ENCODE measurements at regions not wholly inside any gene's neighbourhood (a gene's known extent, or its start where the extent isn't known, plus 50 kb on each side); places are given as distances from the start of the nearest gene placed in this dataset.

DNA sequence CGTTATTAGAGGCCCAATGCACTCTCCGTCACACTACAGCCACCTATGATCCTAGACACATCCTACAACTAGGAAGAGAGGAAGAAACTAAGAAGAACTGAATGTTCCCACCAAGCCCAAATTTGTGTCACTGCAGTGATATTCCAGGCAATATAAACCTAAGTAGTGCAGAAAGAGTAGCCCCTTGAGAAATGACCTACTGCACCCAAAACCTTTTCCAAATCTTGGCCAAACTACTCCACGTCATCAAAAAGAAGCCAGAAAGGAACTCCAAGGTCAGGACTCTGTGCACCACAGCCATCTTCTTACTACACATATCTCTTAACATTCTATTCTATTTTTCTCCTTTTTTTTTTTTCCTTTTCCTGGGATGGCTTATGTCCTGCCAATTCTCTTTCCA lies 60.2 kb downstream of the ADAMTS1 start:
- no peak for DNase-seq

GRCh38 chr21:26783466-26784195 lies 61.6 kb downstream of the ADAMTS1 start:
- no peak for DNase-seq

- no peak for DNase-seq
Observed at GRCh38 chr21:26782747-26783146, 62.5 kb downstream of the ADAMTS1 start.

GRCh38 chr21:26782331-26782730 lies 62.9 kb downstream of the ADAMTS1 start:
- no peak for DNase-seq

GRCh38 chr21:26781331-26781730 lies 63.9 kb downstream of the ADAMTS1 start:
- DNase-seq = no peak

GRCh38 chr21:26777166-26777565 lies 68.0 kb downstream of the ADAMTS1 start:
- no peak for DNase-seq

DNA sequence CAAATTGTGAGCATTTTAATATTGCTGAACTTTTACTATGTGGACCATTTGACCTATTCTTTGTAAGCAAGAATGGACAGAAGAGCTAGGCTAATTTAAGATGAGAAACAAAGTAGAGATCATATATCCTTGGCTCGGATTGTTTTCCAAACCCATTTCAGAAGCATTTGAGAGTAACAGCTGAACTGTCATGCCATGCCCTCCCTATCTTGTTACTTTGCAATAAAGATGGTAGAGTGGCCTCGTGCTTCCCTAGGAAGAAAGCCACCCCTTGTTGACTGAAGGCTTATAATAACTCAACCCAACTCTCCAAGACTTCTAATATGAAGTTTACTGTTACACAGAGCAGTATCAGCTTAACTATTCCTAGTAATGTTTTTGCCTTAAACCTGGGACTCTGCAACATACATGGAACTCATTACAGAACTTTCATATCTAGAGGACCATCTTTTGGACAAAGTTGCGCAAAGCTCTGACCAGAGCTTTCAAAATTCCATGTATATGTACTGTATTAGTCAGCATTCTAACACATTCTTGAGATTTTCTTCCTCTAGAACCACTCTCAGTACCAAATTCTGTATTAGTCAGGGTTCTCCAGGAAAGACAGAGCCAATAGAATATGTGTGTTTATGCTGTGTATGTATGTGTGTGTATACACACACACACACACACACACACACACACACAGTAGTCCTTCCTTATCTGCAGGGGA lies 68.7 kb downstream of the ADAMTS1 start:
- DNase-seq = no peak

DNA sequence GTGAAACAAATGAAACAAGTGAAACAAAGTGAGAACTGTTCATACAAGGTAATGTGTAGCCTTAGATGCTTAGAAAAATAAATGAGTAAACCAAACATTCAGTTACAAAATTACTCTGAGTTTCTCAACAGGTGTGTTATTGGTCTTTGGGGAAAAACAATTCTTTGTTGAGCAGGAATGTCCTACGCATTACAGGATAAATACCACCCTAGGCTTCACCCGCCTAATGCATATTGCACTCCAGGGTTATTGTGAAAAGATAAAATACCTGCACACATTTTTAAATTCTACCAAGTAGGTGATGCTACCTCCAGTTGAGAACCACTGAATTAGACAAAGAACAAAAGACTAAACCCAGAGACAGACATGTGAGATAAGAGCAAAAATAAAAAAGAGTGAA lies 72.2 kb downstream of the ADAMTS1 start:
- DNase-seq = no peak

DNA sequence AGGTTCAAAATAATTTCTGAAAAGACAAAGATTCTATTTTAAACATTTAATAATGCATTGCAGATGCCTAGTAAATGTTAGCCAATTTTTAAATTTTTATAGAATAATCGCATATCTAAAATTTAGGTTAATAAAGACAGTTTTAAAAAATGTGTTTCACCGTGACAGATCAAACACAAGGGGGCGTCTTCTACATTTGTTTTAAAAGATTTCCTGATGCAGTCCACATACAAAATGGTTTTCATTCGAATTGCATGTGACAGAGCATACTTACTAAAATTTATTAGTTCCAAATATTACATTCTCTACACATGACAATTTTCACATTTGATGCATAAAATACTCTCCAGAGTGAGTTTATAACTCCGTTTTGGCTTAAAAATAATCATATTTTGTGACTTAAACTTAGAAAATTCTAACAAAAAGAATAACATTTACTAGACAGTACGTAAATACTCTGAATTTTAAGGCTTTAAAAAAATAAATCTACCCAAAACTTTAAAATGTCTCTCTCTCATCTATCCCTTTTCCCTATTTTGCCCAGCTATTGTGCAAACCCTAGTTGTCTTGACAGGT lies 75.5 kb downstream of the ADAMTS1 start:
- DNase-seq = no peak

DNA sequence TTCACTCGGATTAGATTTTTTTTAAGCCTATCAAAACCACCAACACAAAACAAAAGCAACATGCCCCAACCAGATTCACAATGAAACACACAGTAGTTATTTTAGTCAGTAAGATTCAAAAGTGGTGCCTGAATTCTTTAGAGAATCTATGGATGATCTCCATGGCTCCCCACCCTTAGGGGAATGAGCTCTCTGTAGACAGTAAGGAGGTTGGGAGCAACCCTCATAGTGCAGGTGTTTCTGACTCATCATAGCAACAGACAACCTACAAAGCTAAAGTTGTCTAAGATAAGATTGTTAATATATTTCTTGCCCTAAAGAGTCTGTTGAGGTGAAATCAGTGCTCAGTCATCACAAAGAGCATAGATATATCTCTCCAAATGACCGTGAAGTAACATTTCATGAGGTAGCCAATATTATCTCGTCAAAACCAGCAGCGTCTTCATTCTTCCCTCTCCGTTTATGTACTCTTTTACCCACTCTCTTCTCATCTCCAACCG lies 78.3 kb downstream of the ADAMTS1 start:
- DNase-seq = no peak

GRCh38 chr21:26761174-26761915 lies 83.9 kb downstream of the ADAMTS1 start:
- DNase-seq = no peak

GRCh38 chr21:26759731-26760130 lies 85.5 kb downstream of the ADAMTS1 start:
- no peak for DNase-seq

DNA sequence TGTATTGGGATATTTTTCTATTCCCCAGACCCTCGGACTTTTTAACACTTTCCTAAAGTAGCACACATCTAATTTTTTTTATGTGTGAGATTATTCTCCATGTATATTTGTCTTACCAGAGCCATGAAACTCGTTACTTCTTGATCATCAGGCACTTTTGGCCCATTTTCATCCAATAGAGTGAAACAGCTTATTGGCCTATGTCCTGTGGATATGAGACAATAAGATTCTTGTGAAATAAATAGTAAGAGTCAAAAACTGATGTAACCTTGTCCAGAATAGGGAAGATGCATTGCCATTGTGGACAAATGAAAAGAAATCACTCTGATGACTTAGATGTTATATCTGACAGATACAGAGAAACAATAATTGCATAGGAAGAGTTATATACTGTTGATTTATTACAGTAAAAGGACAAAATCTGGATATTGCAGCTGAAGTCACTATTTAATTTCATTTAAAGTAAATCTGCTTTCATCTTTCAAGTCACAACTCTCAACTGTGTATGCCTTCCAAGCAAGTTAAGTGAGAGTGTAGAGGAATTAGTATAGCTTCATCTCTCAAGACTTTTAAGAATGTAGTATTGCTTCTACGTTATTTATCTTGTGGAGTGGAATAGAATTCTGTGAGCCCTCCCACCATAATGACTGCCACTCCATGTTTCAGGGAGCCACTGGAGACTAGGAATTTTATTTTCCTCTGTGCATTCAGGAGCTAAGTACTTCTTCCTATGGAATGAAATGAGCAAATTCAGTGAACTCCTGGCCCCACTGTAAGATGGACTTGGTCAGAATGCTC lies 86.9 kb downstream of the ADAMTS1 start:
- no peak for DNase-seq

DNA sequence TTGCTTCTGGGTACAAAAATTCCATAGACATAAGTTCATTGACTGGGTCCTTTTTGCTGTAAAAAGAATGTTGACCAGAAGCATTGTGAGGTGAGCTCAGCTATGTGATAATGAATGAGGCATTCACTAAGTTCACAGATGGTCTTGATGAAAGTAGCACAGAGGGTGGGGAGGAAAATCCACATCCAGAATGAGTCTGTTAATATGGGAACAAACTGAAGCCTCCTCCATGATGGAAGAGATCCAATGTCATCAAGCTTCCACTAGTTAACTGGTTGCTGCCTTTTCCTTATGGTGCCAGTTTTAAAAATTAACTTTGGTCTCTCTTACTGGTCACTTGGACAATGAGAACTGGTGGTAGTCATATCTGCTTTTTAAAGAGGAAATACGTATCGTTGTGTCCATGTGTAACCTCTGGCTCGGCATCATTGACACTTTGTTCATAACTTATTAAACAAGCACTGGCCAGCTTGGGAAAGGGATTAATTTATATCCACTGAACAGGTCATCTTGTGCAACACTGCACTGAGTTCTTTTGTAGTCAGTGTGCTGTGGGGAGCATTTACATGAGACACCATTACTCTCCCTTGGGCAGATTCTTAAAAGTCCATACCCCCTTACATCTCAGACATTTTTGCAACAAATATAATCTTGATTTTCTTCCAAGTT lies 88.6 kb downstream of the ADAMTS1 start:
- DNase-seq = no peak

DNA sequence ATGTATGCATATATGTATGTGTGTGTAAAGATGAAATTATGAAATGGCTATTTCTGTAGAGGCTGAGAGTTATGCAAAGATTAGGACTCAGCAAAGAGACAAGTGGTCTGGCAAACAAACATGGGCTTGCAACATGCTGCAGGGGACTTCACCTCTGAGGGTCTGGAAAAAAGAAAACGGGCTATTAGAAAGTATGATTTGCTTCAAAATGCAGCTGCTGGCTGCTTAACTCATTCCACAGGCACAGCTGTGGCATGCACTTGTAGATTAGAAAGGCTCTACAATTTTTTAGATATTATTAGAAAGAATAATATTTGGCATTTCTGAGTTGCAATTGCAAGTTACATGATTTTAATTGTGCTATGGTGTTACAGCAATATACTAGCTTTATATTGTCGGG lies 90.4 kb downstream of the ADAMTS1 start:
- no peak for DNase-seq

DNA sequence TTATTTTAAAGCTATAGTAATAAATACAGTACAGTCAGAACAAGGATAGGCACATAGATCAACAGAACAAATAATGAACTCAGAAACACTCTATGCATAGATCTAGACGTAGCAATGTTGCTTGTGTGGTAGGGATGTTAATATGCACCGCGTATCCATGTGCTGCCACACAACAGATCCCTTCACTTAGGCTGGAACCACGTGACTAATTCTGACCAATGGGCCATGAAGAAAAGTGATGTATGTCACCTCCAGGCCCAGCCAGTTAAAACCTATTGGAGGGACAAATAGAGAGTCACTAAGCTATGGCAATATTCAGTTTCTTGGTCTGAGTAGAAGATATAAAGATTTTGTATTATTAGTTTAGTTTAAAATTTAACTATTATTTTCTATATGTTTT lies 91.4 kb downstream of the ADAMTS1 start:
- DNase-seq = no peak

- no peak for DNase-seq
Observed at GRCh38 chr21:26752849-26753248, 92.4 kb downstream of the ADAMTS1 start.

GRCh38 chr21:26751305-26751704 lies 93.9 kb downstream of the ADAMTS1 start:
- DNase-seq = no peak

DNA sequence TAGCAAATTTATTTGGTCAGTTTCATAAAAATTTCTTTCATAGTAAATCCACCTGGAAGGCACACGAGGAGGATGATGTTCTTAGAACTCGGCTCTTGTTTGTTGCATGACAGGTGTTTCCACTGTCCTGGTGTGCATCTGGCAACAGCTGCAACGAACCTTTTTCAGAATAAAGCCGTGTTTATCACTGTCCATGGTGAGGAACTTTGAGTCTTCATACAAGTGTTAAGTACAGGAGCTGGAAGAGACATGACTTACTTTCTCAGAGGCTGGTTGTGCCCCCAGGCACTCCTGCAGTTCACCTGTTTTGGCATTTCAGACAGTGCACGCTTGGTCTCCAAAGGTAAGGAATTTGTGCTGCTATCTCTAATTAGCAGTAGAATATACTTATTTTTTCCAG lies 97.1 kb downstream of the ADAMTS1 start:
- no peak for DNase-seq

- DNase-seq = no peak
Observed at GRCh38 chr21:26747216-26747615, 98.0 kb downstream of the ADAMTS1 start.

GRCh38 chr21:26743524-26743923 lies 101.7 kb downstream of the ADAMTS1 start:
- DNase-seq = no peak

GRCh38 chr21:26739189-26739588 lies 106.0 kb downstream of the ADAMTS1 start:
- no peak for DNase-seq

All from activated CD4-positive, alpha-beta T cell treated with anti-CD3 and anti-CD28 coated beads for 4 hours (primary cell).